Activated CD4-positive, alpha-beta T cell treated with anti-CD3 and anti-CD28 coated beads, Interleukin-2, Interleukin-6, amounts not matched to agents 100 ng/mL and 50 ng/mL, durations not matched to agents 16 hours and 8 hours (primary cell): ENCODE measurements at regions not wholly inside any gene's neighbourhood (a gene's known extent, or its start where the extent isn't known, plus 50 kb on each side); places are given as distances from the start of the nearest gene placed in this dataset.

Experiments used
- DNase-seq: peaks from one replicate; pipeline ENCODE4 v3.0.0-alpha.2; 2020

DNA sequence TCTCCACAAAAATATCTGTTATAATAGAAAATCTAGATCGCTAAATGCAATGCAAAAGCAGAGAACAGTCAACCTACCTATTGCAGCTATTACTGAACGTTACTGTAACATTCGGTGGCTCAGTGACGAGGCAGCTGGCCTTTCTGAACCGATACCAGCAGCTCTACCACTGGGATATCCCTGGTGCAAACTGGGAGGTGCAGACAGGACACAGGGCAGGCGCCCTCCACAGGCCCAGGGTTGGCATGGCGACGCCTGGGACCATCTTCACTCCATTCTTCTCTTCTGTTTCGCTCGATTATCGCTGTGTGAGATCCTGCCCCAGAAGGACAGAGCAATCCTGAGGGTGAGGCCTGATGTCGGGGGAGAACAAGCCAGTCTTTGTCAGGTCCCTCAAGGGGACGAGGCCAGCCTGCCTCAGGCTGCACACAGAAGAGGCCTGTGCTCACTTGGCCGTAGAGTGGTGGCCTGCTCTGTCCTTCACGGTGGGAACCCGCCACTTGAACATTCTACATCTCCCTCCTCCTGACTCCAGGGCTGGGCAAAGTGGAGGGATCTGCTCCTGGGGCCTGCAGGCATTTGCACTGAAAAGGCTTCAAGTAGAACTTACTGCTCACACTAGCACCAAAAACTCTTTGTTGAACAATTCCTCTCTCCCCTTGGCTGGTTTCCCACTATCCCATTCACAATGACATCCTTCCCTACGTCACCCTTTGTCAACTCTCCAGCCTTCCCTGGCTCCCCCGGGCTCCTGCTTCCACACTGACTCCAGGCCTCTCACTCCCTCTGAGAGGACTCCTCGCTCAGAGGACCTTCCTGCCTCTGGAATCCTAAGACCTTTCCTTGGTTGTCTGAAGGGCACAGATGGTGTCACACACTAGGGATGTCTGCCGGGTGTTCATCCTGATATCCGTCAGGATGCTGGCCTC lies 49.7 kb downstream of the CYRIA start:
- no peak for DNase-seq

DNA sequence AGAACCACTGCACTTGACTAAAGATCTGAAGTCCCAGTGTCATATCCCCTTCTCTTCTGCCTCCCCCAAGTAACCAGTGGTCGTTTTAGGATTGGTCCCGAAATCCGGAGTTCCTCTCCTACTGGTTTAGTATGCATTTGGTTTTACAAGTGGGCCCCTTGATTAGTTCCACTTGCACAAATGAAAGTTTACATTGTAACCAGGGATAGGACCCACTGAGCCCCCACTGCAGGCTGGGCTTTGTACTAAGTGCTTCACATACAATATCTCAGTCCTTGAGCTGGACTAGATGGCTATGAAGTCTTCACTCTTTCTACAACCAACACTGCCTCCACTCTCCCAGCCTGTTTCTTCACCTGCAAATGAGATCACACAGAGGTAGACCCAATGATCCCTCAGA lies 50.4 kb downstream of the CYRIA start:
- no peak for DNase-seq

- DNase-seq = no peak
These were observed 51.2 kb downstream of the CYRIA start for GRCh38 chr2:16614314-16614860.

GRCh38 chr2:16613539-16614011 lies 52.1 kb downstream of the CYRIA start:
- peak; percentile 19 for DNase-seq

DNA sequence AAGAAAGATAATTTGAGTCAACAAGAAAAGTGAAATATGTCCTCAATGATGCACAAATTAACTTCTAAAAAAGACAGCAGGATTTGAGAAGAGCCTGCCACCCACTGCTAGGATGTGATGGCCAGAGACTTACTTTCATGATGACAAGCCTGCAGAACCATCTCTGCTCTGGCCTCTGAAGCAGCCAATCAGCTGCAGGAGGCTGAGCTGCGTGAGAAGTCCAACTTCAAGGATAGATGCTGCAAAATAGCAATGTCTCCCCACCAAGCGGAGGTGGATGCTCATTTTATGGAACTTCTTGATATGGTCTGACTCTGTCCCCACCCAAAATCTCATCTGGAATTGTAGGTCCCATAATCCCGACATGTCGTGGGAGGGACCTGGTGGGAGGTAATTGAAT lies 53.1 kb downstream of the CYRIA start:
- DNase-seq = no peak

DNA sequence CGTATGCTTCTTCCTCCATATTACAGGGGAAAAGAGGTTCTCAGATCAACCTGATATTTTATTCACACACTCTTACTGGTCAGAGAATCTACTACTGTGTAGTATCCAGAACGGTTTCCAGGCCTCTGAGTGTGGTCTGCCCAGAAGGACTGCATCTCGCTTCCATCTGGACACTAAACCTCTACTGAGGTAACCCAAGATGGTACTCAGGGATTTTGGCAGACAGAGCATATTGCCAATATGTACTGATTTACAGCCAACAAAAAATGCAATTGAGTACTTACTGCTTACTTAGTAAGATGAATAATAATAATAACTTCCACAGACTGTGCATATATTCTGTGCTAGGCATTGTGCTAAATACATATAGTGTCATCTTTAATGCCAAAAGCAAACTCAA lies 55.8 kb downstream of the CYRIA start:
- no peak for DNase-seq

DNA sequence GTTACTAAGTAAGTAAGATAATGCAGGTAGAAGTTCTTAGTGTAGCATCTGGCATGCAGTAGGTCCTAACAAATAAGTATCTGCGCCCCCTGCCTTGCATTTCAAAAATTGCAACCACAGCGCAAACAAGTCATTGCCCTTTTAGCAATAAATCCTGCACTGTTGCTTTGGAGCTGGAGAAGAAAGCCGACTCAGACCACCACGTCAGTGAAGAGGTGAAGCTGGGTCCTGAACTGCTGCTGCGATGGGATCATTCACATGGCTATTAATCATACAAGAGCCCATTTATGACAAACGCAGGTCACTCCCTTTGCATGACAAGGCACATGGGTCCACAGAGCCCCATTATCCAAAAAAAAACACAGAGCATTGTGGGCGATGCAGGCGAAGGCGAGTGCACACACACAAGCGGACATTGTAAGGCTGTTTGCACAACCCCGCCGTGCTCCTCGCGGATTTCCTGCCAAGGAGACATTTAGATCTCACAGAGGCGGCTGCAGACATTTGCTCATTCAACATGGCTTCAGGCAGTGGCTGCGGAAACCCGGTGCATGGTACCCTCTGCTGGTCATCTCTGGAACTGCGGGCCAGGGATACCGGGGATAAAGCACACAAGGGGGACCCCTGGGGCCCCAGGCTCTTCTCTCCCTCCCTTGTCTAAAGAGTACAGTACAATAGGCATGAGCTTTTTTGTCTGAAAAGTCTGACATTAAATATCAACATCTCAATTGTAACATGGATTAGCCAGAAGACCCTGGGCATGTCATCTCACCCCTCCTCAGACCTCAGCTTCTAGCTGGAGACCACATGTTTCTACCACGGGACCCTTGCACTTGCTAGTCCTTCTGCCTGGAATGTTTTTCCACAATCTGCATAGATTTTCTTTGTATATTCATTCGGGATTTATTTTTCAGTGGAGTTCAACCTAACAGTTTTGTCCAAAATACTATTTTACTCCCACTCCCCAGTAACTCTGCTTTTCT lies 56.7 kb downstream of the CYRIA start:
- DNase-seq = peak; percentile 90

DNA sequence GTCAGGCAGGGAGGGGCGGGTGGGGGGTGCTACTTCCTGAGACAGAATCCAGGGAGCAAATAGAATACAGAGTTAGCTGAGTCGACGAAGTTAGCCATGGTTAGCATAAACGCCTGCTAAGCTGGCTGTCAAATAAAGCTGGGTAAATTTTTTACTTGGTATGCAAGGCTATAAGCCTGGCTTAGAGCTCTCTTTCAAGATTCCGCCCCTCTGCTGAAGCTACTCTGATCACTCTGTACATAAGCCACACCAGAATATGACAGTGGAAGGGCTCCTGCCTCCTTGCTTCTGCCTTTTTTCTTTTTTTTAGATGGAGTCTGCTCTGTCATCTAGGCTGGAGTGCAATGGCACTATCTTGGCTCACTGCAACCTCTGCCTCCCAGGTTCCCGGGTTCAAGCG lies 58.3 kb downstream of the CYRIA start:
- DNase-seq = no peak

DNA sequence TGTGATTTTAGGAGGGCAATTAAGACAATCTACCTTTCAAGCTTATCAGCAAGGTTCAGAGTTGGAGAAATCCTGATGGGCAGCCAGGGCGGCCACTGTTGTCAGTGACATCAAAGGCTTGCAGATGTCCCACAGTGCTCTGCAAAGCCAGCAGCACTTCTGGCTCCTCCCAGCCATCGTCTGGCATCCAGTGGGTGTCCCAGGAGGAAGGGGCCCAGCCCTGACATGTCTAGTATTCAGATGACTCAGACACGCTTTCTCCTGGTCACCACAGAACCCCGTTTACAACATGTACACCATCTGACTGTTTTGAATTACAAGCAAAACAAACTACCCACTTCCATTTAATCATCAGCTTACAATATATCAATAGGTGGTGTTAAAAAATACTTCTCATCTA lies 61.4 kb downstream of the CYRIA start:
- no peak for DNase-seq

- DNase-seq = no peak
These were observed 74.2 kb downstream of the CYRIA start for GRCh38 chr2:16591370-16591933.

GRCh38 chr2:16589465-16589864 lies 76.2 kb downstream of the CYRIA start:
- DNase-seq = no peak

GRCh38 chr2:16588565-16588964 lies 77.1 kb downstream of the CYRIA start:
- DNase-seq = no peak

GRCh38 chr2:16587601-16588000 lies 78.0 kb downstream of the CYRIA start:
- no peak for DNase-seq

DNA sequence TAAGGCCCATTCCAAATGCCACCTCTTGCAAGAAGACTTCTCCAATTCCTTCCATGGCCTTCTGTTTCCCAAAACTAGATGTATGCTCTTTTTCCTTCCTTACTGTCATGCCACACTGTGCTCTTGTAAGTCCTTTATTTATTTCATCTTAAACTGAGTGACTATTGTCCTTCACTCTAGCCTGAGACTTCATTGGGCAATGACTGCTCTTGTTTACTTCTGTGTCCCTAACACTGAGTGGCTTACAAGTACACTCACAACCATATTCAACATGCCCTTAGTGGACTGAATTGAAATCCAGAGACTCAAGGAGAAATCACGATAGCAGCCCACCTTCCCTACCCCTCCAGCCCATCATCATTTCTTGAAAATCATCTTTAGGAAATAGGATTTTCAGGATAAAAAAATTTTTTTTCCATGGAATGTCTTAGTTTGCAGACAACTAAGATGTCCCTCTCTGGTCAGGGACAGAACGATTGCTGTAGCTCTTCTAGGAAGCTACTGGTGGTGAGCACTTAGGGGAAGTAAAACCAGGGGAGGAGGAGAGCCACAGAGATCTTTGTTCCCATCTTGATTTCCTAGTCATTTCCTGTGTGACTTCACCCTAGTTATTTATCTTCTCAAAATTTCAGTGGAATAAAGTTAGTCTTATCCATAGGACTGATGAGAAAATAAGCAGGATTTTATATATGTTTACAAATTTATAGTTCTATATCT lies 80.7 kb downstream of the CYRIA start:
- DNase-seq = no peak

- no peak for DNase-seq
These were observed 81.5 kb downstream of the CYRIA start for GRCh38 chr2:16584084-16584483.

- no peak for DNase-seq
These were observed 84.4 kb downstream of the CYRIA start for GRCh38 chr2:16581241-16581640.

DNA sequence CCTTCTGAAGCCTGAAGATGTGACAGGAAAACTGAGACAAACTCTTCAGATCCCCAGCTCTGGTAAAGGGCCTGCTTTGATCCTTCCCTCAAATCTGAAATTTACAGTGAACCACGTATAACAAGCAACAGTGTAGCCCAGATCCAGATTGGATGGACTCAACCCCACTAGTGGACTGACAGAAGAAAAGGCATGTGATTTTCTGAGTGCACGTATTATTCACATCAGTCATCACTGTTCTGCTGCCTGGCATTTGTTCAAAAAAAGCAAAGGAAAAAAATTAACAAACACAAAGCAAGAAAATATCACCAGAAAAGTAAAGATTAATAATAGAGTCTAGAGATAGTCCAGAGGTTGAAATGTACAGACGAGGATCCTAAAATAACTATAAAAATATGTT lies 87.6 kb downstream of the CYRIA start:
- DNase-seq = no peak

GRCh38 chr2:16570516-16570915 lies 95.1 kb downstream of the CYRIA start:
- DNase-seq = no peak

DNA sequence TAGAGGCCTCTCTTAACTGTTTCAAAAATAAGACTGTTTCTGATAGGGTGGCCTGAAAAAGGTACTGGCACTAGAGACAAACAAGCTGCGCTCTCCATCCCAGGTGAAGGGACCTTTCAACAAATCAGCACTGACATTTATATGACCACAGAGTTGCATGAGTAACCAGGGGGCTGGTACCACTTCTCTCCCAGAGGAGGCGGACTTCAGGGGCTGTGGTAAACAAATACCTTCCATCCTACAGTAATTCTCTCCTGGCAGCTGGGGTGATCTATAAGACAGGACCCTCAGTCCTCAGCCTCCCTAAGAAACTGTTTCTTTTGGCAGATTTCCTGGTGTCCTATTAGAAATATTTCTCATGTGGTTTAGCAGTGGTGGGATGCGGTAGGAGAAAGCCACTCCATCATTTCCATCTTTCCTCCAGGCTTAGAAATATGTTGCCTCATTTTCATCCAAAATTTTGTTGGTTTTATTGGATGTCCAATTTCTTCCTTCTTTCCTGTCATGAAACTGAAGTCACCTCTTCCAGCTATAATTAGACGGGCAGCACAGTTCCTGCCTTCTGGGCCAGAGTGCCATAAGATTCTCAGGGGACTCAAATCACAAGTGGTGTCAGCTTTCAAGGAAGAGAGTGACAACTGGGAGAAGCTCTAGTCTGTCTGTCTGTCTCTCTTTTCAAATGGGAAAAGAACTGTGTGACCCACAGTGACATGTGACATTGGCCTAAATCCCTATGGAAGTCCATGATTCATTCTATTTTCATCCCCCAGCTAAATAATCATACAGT lies 96.4 kb downstream of the CYRIA start:
- no peak for DNase-seq

- DNase-seq = no peak
These were observed 98.9 kb downstream of the CYRIA start for GRCh38 chr2:16566701-16567100.

- DNase-seq = no peak
These were observed 100.2 kb downstream of the CYRIA start for GRCh38 chr2:16565481-16565880.
